Activated CD4-positive, alpha-beta T cell treated with anti-CD3 and anti-CD28 coated beads, Interleukin-2, Interleukin-6, amounts not matched to agents 100 ng/mL and 50 ng/mL, durations not matched to agents 16 hours and 8 hours (primary cell): ENCODE measurements at regions not wholly inside any gene's neighbourhood (a gene's known extent, or its start where the extent isn't known, plus 50 kb on each side); places are given as distances from the start of the nearest gene placed in this dataset.
"Not testable (repeated sequence)": the region's sequence is repeated elsewhere in the genome, so short reads cannot be mapped to it uniquely, and the experiment has no call there.

Experiments used
- DNase-seq: peaks from one replicate; pipeline ENCODE4 v3.0.0-alpha.2; 2020

GRCh38 chr1:208475951-208476845, 232.0 kb upstream of the PLXNA2 start:
- no peak for DNase-seq

GRCh38 chr1:208476846-208477170, 232.6 kb upstream of the PLXNA2 start:
- DNase-seq: no peak

GRCh38 chr1:208479435-208479834, 235.3 kb upstream of the PLXNA2 start:
- DNase-seq: no peak

- DNase-seq: no peak
These were observed 241.3 kb upstream of the PLXNA2 start for GRCh38 chr1:208485512-208485911.

GRCh38 chr1:208486677-208487076, 242.5 kb upstream of the PLXNA2 start:
- no peak for DNase-seq

- DNase-seq: not testable (repeated sequence)
These were observed 244.2 kb upstream of the PLXNA2 start for GRCh38 chr1:208488432-208488831.

GRCh38 chr1:208496467-208497371, 252.5 kb upstream of the PLXNA2 start:
- DNase-seq: no peak

- DNase-seq: no peak
These were observed 253.8 kb upstream of the PLXNA2 start for GRCh38 chr1:208497866-208498541.

- no peak for DNase-seq
These were observed 254.8 kb upstream of the PLXNA2 start for GRCh38 chr1:208499026-208499425.

GRCh38 chr1:208499601-208500000, 255.4 kb upstream of the PLXNA2 start:
- no peak for DNase-seq

GRCh38 chr1:208500375-208500774, 256.2 kb upstream of the PLXNA2 start:
- no peak for DNase-seq

GRCh38 chr1:208501542-208501941, 257.4 kb upstream of the PLXNA2 start:
- no peak for DNase-seq

GRCh38 chr1:208503787-208504186, 259.6 kb upstream of the PLXNA2 start:
- DNase-seq: no peak

- DNase-seq: no peak
These were observed 262.6 kb upstream of the PLXNA2 start for GRCh38 chr1:208506812-208507211.

GRCh38 chr1:208509072-208509471, 264.9 kb upstream of the PLXNA2 start:
- no peak for DNase-seq

GRCh38 chr1:208510192-208510952, 266.2 kb upstream of the PLXNA2 start:
- no peak for DNase-seq

- DNase-seq: no peak
These were observed 267.2 kb upstream of the PLXNA2 start for GRCh38 chr1:208511242-208511860.

GRCh38 chr1:208513799-208514198, 269.6 kb upstream of the PLXNA2 start:
- no peak for DNase-seq

- no peak for DNase-seq
These were observed 270.9 kb upstream of the PLXNA2 start for GRCh38 chr1:208515129-208515528.

- no peak for DNase-seq
These were observed 272.6 kb upstream of the PLXNA2 start for GRCh38 chr1:208516780-208517179.

- no peak for DNase-seq
These were observed 276.4 kb upstream of the PLXNA2 start for GRCh38 chr1:208520438-208521099.

GRCh38 chr1:208521534-208521933, 277.4 kb upstream of the PLXNA2 start:
- DNase-seq: no peak
